Left ventricle myocardium superior (tissue), 1 donor: ENCODE measurements at regions not wholly inside any gene's neighbourhood (a gene's known extent, or its start where the extent isn't known, plus 50 kb on each side); places are given as distances from the start of the nearest gene placed in this dataset.
"Not testable (repeated sequence)": the region's sequence is repeated elsewhere in the genome, so short reads cannot be mapped to it uniquely, and the experiment has no call there.

Experiments
- ATAC-seq: fragments of 200-7000 bp; cut with Tn5 transposase; one replicate; pipeline ENCODE4 v1.9.1; 2020; ENCODE audit warnings: mild to moderate bottlenecking, moderate library complexity
- DNase-seq: peaks from one replicate; pipeline ENCODE4 v3.0.0-alpha.2; 2020
- intact Hi-C: fragments of 100-400 bp; cut with micrococcal nuclease; formaldehyde crosslinking; loops from one replicate; pipeline ENCODE4 v1.11.0; 2022
- donor health status: DM: no; HTN: yes; CAD: no; lungs with severe emphysema.

- no peak for ATAC-seq
- DNase-seq: no peak
- intact Hi-C loops: no loop called here
These were observed 493.5 kb downstream of the TFAP2A start for GRCh38 chr6:9921366-9921765.

- no peak for ATAC-seq
- intact Hi-C loops: no loop called here
These were observed 499.9 kb downstream of the TFAP2A start for GRCh38 chr6:9914951-9915350.

GRCh38 chr6:9901376-9901775 is 513.5 kb downstream of the TFAP2A start:
- ATAC-seq (no peak), DNase-seq (no peak)

More at GRCh38 chr6:9914951-9915350, 499.9 kb downstream of the TFAP2A start:
- DNase-seq: no peak

GRCh38 chr6:9896806-9897205 is 518.1 kb downstream of the TFAP2A start:
- intact Hi-C loops: no loop called here
- no peak for DNase-seq
- ATAC-seq: no peak

More at GRCh38 chr6:9901376-9901775, 513.5 kb downstream of the TFAP2A start:
- intact Hi-C loops: no loop called here

- no peak for ATAC-seq
- intact Hi-C loops: no loop called here
- DNase-seq: no peak
These were observed 524.0 kb downstream of the TFAP2A start for GRCh38 chr6:9890893-9891292.

GRCh38 chr6:9890469-9890868 is 524.4 kb downstream of the TFAP2A start:
- ATAC-seq: no peak
- intact Hi-C loops: no loop called here

GRCh38 chr6:9878535-9878934 is 536.3 kb downstream of the TFAP2A start:
- no peak for ATAC-seq
- intact Hi-C loops: no loop called here
- no peak for DNase-seq

More at GRCh38 chr6:9890469-9890868, 524.4 kb downstream of the TFAP2A start:
- DNase-seq: no peak

- DNase-seq (no peak), ATAC-seq (no peak)
- intact Hi-C loops: no loop called here
These were observed 539.1 kb downstream of the TFAP2A start for GRCh38 chr6:9875605-9876353.

GRCh38 chr6:9862603-9863167 is 552.2 kb downstream of the TFAP2A start:
- DNase-seq (no peak), ATAC-seq (no peak)
- intact Hi-C loops: no loop called here

- intact Hi-C loops: no loop called here
These were observed 563.1 kb downstream of the TFAP2A start for GRCh38 chr6:9851541-9852380.

GRCh38 chr6:9851006-9851405 is 563.9 kb downstream of the TFAP2A start:
- DNase-seq (no peak), ATAC-seq (no peak)
- intact Hi-C loops: no loop called here

More at GRCh38 chr6:9851541-9852380, 563.1 kb downstream of the TFAP2A start:
- ATAC-seq (no peak), DNase-seq (no peak)

- no peak for DNase-seq
- intact Hi-C loops: no loop called here
- no peak for ATAC-seq
These were observed 566.8 kb downstream of the TFAP2A start for GRCh38 chr6:9848094-9848493.

GRCh38 chr6:9841886-9842725 is 572.8 kb downstream of the TFAP2A start:
- DNase-seq (no peak), ATAC-seq (no peak)
- intact Hi-C loops: no loop called here

- intact Hi-C loops: no loop called here
- DNase-seq: no peak
- ATAC-seq: no peak
These were observed 580.6 kb downstream of the TFAP2A start for GRCh38 chr6:9834233-9834632.

- DNase-seq: no peak
- intact Hi-C loops: no loop called here
- no peak for ATAC-seq
These were observed 583.1 kb downstream of the TFAP2A start for GRCh38 chr6:9831783-9832182.

GRCh38 chr6:9830808-9831207 is 584.1 kb downstream of the TFAP2A start:
- DNase-seq (no peak), ATAC-seq (no peak)
- intact Hi-C loops: no loop called here

- intact Hi-C loops: no loop called here
- ATAC-seq (no peak), DNase-seq (no peak)
These were observed 589.3 kb downstream of the TFAP2A start for GRCh38 chr6:9825526-9825925.

GRCh38 chr6:9810727-9811126 is 604.1 kb downstream of the TFAP2A start:
- intact Hi-C loops, DNase-seq, ATAC-seq: not testable (repeated sequence)

GRCh38 chr6:9810286-9810685 is 604.6 kb downstream of the TFAP2A start:
- DNase-seq: no peak
- no peak for ATAC-seq
- intact Hi-C loops: no loop called here
